Endodermal cell (in vitro differentiated cells): ENCODE measurements at regions not wholly inside any gene's neighbourhood (a gene's known extent, or its start where the extent isn't known, plus 50 kb on each side); places are given as distances from the start of the nearest gene placed in this dataset.

ENCODE experiments used
- DNase-seq: peaks from one replicate; pipeline ENCODE4 v3.0.0-alpha.2; 2017
- H3K27ac ChIP-seq: 2 replicates; pipeline ENCODE4 v1.5.1; 2013; ENCODE audit warnings: mild to moderate bottlenecking, low read depth, low read length, moderate library complexity
- H3K27me3 ChIP-seq: 2 replicates; pipeline ENCODE4 v1.6.1; 2013; ENCODE audit warnings: mild to moderate bottlenecking, low read length, moderate library complexity; ENCODE audit not compliant: insufficient read depth, control insufficient read depth, poor library complexity, severe bottlenecking
- H3K36me3 ChIP-seq: 2 replicates; pipeline ENCODE4 v1.7.0; 2013; ENCODE audit warnings: mild to moderate bottlenecking, low read length, moderate library complexity; ENCODE audit not compliant: control insufficient read depth, insufficient read depth
- H3K4me1 ChIP-seq: one replicate; pipeline ENCODE4 v1.7.0; 2013; ENCODE audit warnings: low read length; ENCODE audit not compliant: control insufficient read depth, insufficient read depth
- H3K4me3 ChIP-seq: 2 replicates; pipeline ENCODE4 v1.5.1; 2013; ENCODE audit warnings: mild to moderate bottlenecking, low read length, moderate library complexity
- H3K9ac ChIP-seq: 2 replicates; pipeline ENCODE4 v1.6.1; 2013; ENCODE audit warnings: mild to moderate bottlenecking, low read length, moderate library complexity; ENCODE audit not compliant: poor library complexity, severe bottlenecking; ENCODE audit errors: extremely low read depth
- H3K9me3 ChIP-seq: 2 replicates; pipeline ENCODE4 v1.6.1; 2013; ENCODE audit warnings: mild to moderate bottlenecking, low read length, moderate library complexity; ENCODE audit not compliant: control insufficient read depth
- H3K27ac Mint-ChIP-seq: 2 replicates; pipeline ENCODE4 v1.8.0; 2020; ENCODE audit warnings: mixed read lengths
- H3K27me3 Mint-ChIP-seq: 2 replicates; pipeline ENCODE4 v1.8.0; 2021; ENCODE audit warnings: mild to moderate bottlenecking, mixed read lengths; ENCODE audit not compliant: insufficient read depth
- H3K36me3 Mint-ChIP-seq: 2 replicates; pipeline ENCODE4 v1.8.0; 2020; ENCODE audit warnings: low read depth, mixed read lengths
- H3K4me1 Mint-ChIP-seq: 2 replicates; pipeline ENCODE4 v1.8.0; 2020; ENCODE audit warnings: mixed read lengths
- H3K4me3 Mint-ChIP-seq: 2 replicates; pipeline ENCODE4 v1.8.0; 2020; ENCODE audit warnings: mild to moderate bottlenecking, moderate library complexity, mixed read lengths
- H3K9me3 Mint-ChIP-seq: 2 replicates; pipeline ENCODE4 v1.8.0; 2020; ENCODE audit warnings: mild to moderate bottlenecking, mixed read lengths
- CTCF ChIP-seq: fragments of 200-600 bp; sonication (generic); conservative IDR thresholded peaks from 2 replicates; pipeline ENCODE4 v1.5.0; 2021; ENCODE audit warnings: antibody characterized with exemption, mild to moderate bottlenecking
- WGBS, 2 experiments: methylation state at CpG; one replicate each; pipeline versions ENCODE4 v1.1.5 to v1.1.7; 2013; ENCODE audit warnings: missing lambda C conversion rate in 2 of 2, mixed read lengths in 1 of 2; ENCODE audit not compliant: insufficient coverage in 1 of 2, insufficient read length in 1 of 2; 5-methylcytosine and 5-hydroxymethylcytosine counted together

DNA sequence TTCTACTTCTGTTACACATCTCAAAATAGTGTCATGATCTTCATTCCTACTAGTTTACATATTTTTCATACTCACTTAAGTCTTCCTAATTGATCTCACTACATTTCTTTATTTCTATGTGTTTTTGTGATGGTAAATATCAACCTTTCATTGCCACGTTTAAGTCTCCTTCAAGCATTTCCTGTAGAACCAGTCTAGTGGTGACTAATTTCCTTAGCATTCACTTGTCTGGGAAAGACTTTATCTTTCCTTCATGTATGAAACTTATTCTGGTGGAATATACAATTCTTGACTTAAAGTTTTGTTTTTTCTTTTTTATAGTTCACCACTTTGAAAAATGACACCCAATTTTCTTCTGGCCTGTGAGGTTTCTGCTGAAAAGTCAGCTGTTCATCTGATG is 181.4 kb upstream of the NEIL3 start:
- Mint-ChIP-seq H3K4me1 (no peaks in the 10 kb centered on the region), H3K27ac (no peak overlapping the region), H3K9me3 (peaks cover 15% of the 10 kb centered on the region), H3K27me3 (no peaks in the 10 kb centered on the region), H3K36me3 (no peaks in the 10 kb centered on the region), H3K4me3 (no peak overlapping the region)
- Histone ChIP-seq H3K4me3 (no peak overlapping the region), H3K27ac (no peak overlapping the region), H3K9me3 (no peaks in the 10 kb centered on the region), H3K36me3 (no peaks in the 10 kb centered on the region), H3K4me1 (no peaks in the 10 kb centered on the region), H3K27me3 (no peaks in the 10 kb centered on the region), H3K9ac (no peak overlapping the region)
- no peak for DNase-seq
- TF ChIP-seq CTCF = no peak
- 92% methylated on average over 1 of the region's 1 CpG; no CpG with 5 or more reads in 1 of the 2 experiments for WGBS, 2 experiments

- no peak overlapping the region for H3K4me3 Mint-ChIP-seq
- H3K9me3 Mint-ChIP-seq = peaks cover 19% of the 10 kb centered on the region
- Histone ChIP-seq H3K27me3 (no peaks in the 10 kb centered on the region), H3K9ac (no peak overlapping the region), H3K4me1 (no peaks in the 10 kb centered on the region), H3K4me3 (no peak overlapping the region), H3K27ac (no peak overlapping the region), H3K36me3 (no peaks in the 10 kb centered on the region), H3K9me3 (no peaks in the 10 kb centered on the region)
- no peak for TF ChIP-seq CTCF
- H3K36me3 Mint-ChIP-seq = no peaks in the 10 kb centered on the region
- no peaks in the 10 kb centered on the region for H3K4me1 Mint-ChIP-seq
- H3K27ac Mint-ChIP-seq = no peak overlapping the region
- no peaks in the 10 kb centered on the region for H3K27me3 Mint-ChIP-seq
- DNase-seq = no peak
These were observed 177.9 kb upstream of the NEIL3 start for GRCh38 chr4:177131736-177132135.

GRCh38 chr4:177147668-177148067 is 162.0 kb upstream of the NEIL3 start:
- no peaks in the 10 kb centered on the region for H3K4me1 Mint-ChIP-seq
- H3K9me3 ChIP-seq = peaks cover 4% of the 10 kb centered on the region
- no peaks in the 10 kb centered on the region for H3K27me3 Mint-ChIP-seq
- no peak overlapping the region for H3K9ac ChIP-seq
- no peaks in the 10 kb centered on the region for H3K4me1 ChIP-seq
- no peaks in the 10 kb centered on the region for H3K36me3 Mint-ChIP-seq
- TF ChIP-seq CTCF = no peak
- no peak overlapping the region for H3K27ac Mint-ChIP-seq
- no peak overlapping the region for H3K4me3 ChIP-seq
- DNase-seq = no peak
- H3K9me3 Mint-ChIP-seq = peaks cover 3% of the 10 kb centered on the region
- no peak overlapping the region for H3K27ac ChIP-seq
- H3K36me3 ChIP-seq = no peaks in the 10 kb centered on the region
- H3K4me3 Mint-ChIP-seq = no peak overlapping the region
- no peaks in the 10 kb centered on the region for H3K27me3 ChIP-seq
